A549 (cell line): ENCODE measurements at regions not wholly inside any gene's neighbourhood (a gene's known extent, or its start where the extent isn't known, plus 50 kb on each side); places are given as distances from the start of the nearest gene placed in this dataset.

Experiments
- ATAC-seq, 2 experiments: fragments of 200-7000 bp in 1 of 2; fragments of >200 bp in 1 of 2; cut with Nextera tagmentation in 1 of 2; cut with Tn5 transposase in 1 of 2; 3 replicates each; pipeline versions ENCODE4 v1.8.0 to v1.9.1; 2018 to 2020; ENCODE audit warnings: mild to moderate bottlenecking in 1 of 2, moderate library complexity in 1 of 2
- CTCF ChIA-PET: fragments of 300-600 bp; sonication (Branson Sonifier 250); formaldehyde crosslinking; extraction: SDS; loops from one replicate; lab custom pipeline; 2021; ENCODE audit warnings: antibody characterized with exemption, inconsistent platforms; lab: Yijun Ruan, JAX
- POLR2A ChIA-PET: fragments of 350-600 bp; formaldehyde crosslinking; extraction: SDS; loops from one replicate; lab custom pipeline; 2021; ENCODE audit warnings: antibody characterized with exemption, inconsistent platforms; lab: Yijun Ruan, JAX
- DNase-seq, 2 experiments: peaks; one replicate each; pipeline versions ENCODE4 v3.0.0 to v3.0.0-alpha.2; 2011 to 2016; ENCODE audit warnings: low read depth in 1 of 2, low spot score in 1 of 2
- FAIRE-seq: peaks from 2 replicates; lab custom pipeline; 2011; peaks lifted over from hg19 to GRCh38; lab: Jason Lieb, UNC
- H3K27ac ChIP-seq, 2 experiments: fragments of >200 bp; sonication (Bioruptor Twin); formaldehyde crosslinking; 3 replicates each; pipeline ENCODE4 v1.5.1; 2016 to 2017
- H3K4me1 ChIP-seq: fragments of >200 bp; sonication (Bioruptor Twin); formaldehyde crosslinking; 3 replicates; pipeline ENCODE4 v1.6.1; 2016
- H3K4me2 ChIP-seq: fragments of >200 bp; sonication (Bioruptor Twin); formaldehyde crosslinking; 3 replicates; pipeline ENCODE4 v1.6.1; 2016
- H3K4me3 ChIP-seq: fragments of >200 bp; sonication (Bioruptor Twin); formaldehyde crosslinking; 3 replicates; pipeline ENCODE4 v1.5.1; 2016
- H3K9me3 ChIP-seq: fragments of >200 bp; sonication (Bioruptor Twin); formaldehyde crosslinking; 3 replicates; pipeline ENCODE4 v1.6.1; 2016
- BCL3 ChIP-seq: fragments of >200 bp; sonication (Bioruptor Twin); formaldehyde crosslinking; IDR thresholded peaks from 3 replicates; pipeline ENCODE4 v1.6.1; 2016
- CBX2 ChIP-seq: fragments of 200-600 bp; sonication (generic); IDR thresholded peaks from 2 replicates; pipeline ENCODE4 v1.6.1; 2016; ENCODE audit warnings: low read depth, mild to moderate bottlenecking, borderline replicate concordance
- CEBPB ChIP-seq, 2 experiments: fragments of >200 bp in 1 of 2; sonication (Bioruptor Twin) in 1 of 2; formaldehyde crosslinking in 1 of 2; IDR thresholded peaks; 2 replicates each; pipeline ENCODE4 v1.6.1; 2012 to 2016
- CHD4 ChIP-seq: fragments of 200-600 bp; sonication (generic); IDR thresholded peaks from 2 replicates; pipeline ENCODE4 v1.6.1; 2016; ENCODE audit warnings: antibody characterized with exemption, mild to moderate bottlenecking, borderline replicate concordance
- CTCF ChIP-seq: fragments of >200 bp; sonication (Bioruptor Twin); formaldehyde crosslinking; IDR thresholded peaks from 3 replicates; pipeline ENCODE4 v1.5.1; 2016
- EHMT2 ChIP-seq: fragments of 200-600 bp; sonication (generic); IDR thresholded peaks from 2 replicates; pipeline ENCODE4 v1.6.1; 2016; ENCODE audit warnings: antibody characterized with exemption, low read depth, mild to moderate bottlenecking, moderate library complexity
- HDAC2 ChIP-seq: fragments of 200-600 bp; sonication (generic); IDR thresholded peaks from 2 replicates; pipeline ENCODE4 v1.6.1; 2016
- HES2 ChIP-seq: fragments of >200 bp; sonication (Bioruptor Twin); formaldehyde crosslinking; IDR thresholded peaks from 2 replicates; pipeline ENCODE4 v1.6.1; 2016
- HOXA7 ChIP-seq: fragments of 250-450 bp; sonication (Bioruptor Pico); IDR thresholded peaks from 2 replicates; pipeline ENCODE4 v1.5.0; 2020; ENCODE audit warnings: mild to moderate bottlenecking, moderate library complexity
- MAX ChIP-seq: IDR thresholded peaks from 2 replicates; pipeline ENCODE4 v1.6.1; 2012
- MAZ ChIP-seq: fragments of 150-350 bp; IDR thresholded peaks from 2 replicates; pipeline ENCODE4 v1.6.1; 2014; ENCODE audit warnings: antibody characterized with exemption, low read depth, low read length, borderline replicate concordance
- NPAS2 ChIP-seq: fragments of 250-450 bp; sonication (Bioruptor Pico); IDR thresholded peaks from 2 replicates; pipeline ENCODE4 v1.8.0; 2022; ENCODE audit warnings: mild to moderate bottlenecking, moderate library complexity, borderline replicate concordance
- NR3C1 ChIP-seq: fragments of >200 bp; sonication (Bioruptor Twin); formaldehyde crosslinking; IDR thresholded peaks from 3 replicates; pipeline ENCODE4 v1.6.1; 2017
- PBX3 ChIP-seq: IDR thresholded peaks from 2 replicates; pipeline ENCODE4 v1.6.1; 2012
- POLR2AphosphoS2 ChIP-seq: conservative IDR thresholded peaks from 2 replicates; pipeline ENCODE4 v1.6.1; 2012; ENCODE audit warnings: low read length, improper control_type of control experiment, inconsistent platforms
- RARB ChIP-seq: fragments of 250-450 bp; sonication (Bioruptor Pico); IDR thresholded peaks from 2 replicates; pipeline ENCODE4 v1.8.0; 2021; ENCODE audit warnings: mild to moderate bottlenecking, moderate library complexity
- TP53 ChIP-seq: fragments of 250-450 bp; sonication (Bioruptor Pico); IDR thresholded peaks from 2 replicates; pipeline ENCODE4 v1.5.0; 2021; ENCODE audit warnings: mild to moderate bottlenecking, moderate library complexity
- ZFP36 ChIP-seq: fragments of 450-650 bp; IDR thresholded peaks from 2 replicates; pipeline ENCODE4 v1.6.1; 2014; ENCODE audit warnings: borderline replicate concordance; ENCODE audit not compliant: partially characterized antibody
- ZNF302 ChIP-seq: fragments of 250-450 bp; sonication (Bioruptor Pico); IDR thresholded peaks from 2 replicates; pipeline ENCODE4 v1.9.0; 2021; ENCODE audit warnings: inconsistent platforms, mild to moderate bottlenecking, moderate library complexity
- WGBS: methylation state at CpG from one replicate; pipeline ENCODE4 v1.1.6; 2017; ENCODE audit errors: missing lambda C conversion rate; 5-methylcytosine and 5-hydroxymethylcytosine counted together

GRCh38 chr1:199265319-199265718 lies 626.5 kb downstream of the PTPRC start:
- Histone ChIP-seq H3K4me3 (no peak overlapping the region), H3K4me1 (no peaks in the 10 kb centered on the region), H3K9me3 (no peaks in the 10 kb centered on the region), H3K27ac (no peak overlapping the region), H3K4me2 (no peak overlapping the region)
- ChIA-PET CTCF (no interaction called here), POLR2A (no interaction called here)
- TF ChIP-seq NR3C1 = no peak
- TF ChIP-seq CBX2 = no peak
- no peak for TF ChIP-seq ZFP36
- TF ChIP-seq TP53 (CRISPR knock-in tag) = no peak
- no peak for DNase-seq
- no peak for ATAC-seq
- 16% methylated on average over 3 of the region's 3 CpGs for WGBS
- no peak for FAIRE-seq

GRCh38 chr1:199269241-199269640 lies 630.4 kb downstream of the PTPRC start:
- Histone ChIP-seq H3K4me3 (no peak overlapping the region), H3K4me2 (no peak overlapping the region), H3K4me1 (peaks cover 16% of the 10 kb centered on the region), H3K9me3 (no peaks in the 10 kb centered on the region), H3K27ac (no peak overlapping the region)
- ATAC-seq = no peak
- no peak for FAIRE-seq
- WGBS = 87% methylated on average over 3 of the region's 3 CpGs
- no peak for TF ChIP-seq MAZ
- TF ChIP-seq CEBPB (IDR thresholded peaks at IDR 0.05) = no peak
- no peak for TF ChIP-seq CTCF
- TF ChIP-seq CHD4 = no peak
- TF ChIP-seq ZNF302 (CRISPR knock-in tag) = no peak
- no peak for TF ChIP-seq RARB (CRISPR knock-in tag)
- TF ChIP-seq MAX = no peak
- no peak for TF ChIP-seq HDAC2
- TF ChIP-seq POLR2AphosphoS2 = no peak
- TF ChIP-seq, all 56 proteins: peak for 0
- ChIA-PET POLR2A (no interaction called here), CTCF (interaction anchor here (0.6 kb wide), 1 partner anchor 1413 kb away, joined by 3 read pairs; no protein-coding TSS in a partner anchor)
- DNase-seq = no peak

- no peaks in the 10 kb centered on the region for H3K9me3 ChIP-seq
- peaks cover 16% of the 10 kb centered on the region for H3K4me1 ChIP-seq
- FAIRE-seq (no peak), ATAC-seq (no peak), DNase-seq (no peak)
- ChIA-PET POLR2A (no interaction called here), CTCF (interaction anchor here (0.6 kb wide), 1 partner anchor 1963 kb away, joined by 3 read pairs; no protein-coding TSS in a partner anchor)
- 41% methylated on average over 3 of the region's 3 CpGs for WGBS
- no peak overlapping the region for H3K4me3 ChIP-seq
- TF ChIP-seq EHMT2 (no peak), BCL3 (no peak), HOXA7 (CRISPR knock-in tag) (no peak), HES2 (no peak), PBX3 (no peak), NPAS2 (CRISPR knock-in tag) (no peak), CTCF (no peak), HDAC2 (no peak)
- H3K4me2 ChIP-seq = peak overlapping the region; percentile 53
- H3K27ac ChIP-seq = peak overlapping the region in 1 of 2 experiments; percentile 26; a peak in 3 of 6 replicates
These were observed 633.3 kb downstream of the PTPRC start for GRCh38 chr1:199272139-199272544.
